Activated CD8-positive, alpha-beta T cell treated with anti-CD3 and anti-CD28 coated beads for 36 hours (primary cell): ENCODE measurements at regions not wholly inside any gene's neighbourhood (a gene's known extent, or its start where the extent isn't known, plus 50 kb on each side); places are given as distances from the start of the nearest gene placed in this dataset.

Experiments used
- ATAC-seq: fragments of 200-7000 bp; cut with Tn5 transposase; one replicate; pipeline ENCODE4 v1.10.0; 2021; ENCODE audit warnings: mild to moderate bottlenecking, moderate library complexity
- CTCF ChIA-PET: fragments of 350-600 bp; sonication (Branson Sonifier 250); formaldehyde crosslinking; loops from one replicate; lab custom pipeline; 2021; ENCODE audit warnings: antibody characterized with exemption; lab: Charles Lee
- POLR2A ChIA-PET: fragments of 350-600 bp; sonication (Branson Sonifier 250); formaldehyde crosslinking; loops from one replicate; lab custom pipeline; 2021; ENCODE audit warnings: antibody characterized with exemption; lab: Charles Lee
- DNase-seq: peaks from one replicate; pipeline ENCODE4 v3.0.0-alpha.2; 2020
- H3K27ac Mint-ChIP-seq: one replicate; pipeline ENCODE4 v1.8.0; 2021; ENCODE audit warnings: mild to moderate bottlenecking, mixed read lengths
- H3K27me3 Mint-ChIP-seq: one replicate; pipeline ENCODE4 v1.8.0; 2021; ENCODE audit warnings: mixed read lengths
- H3K36me3 Mint-ChIP-seq: one replicate; pipeline ENCODE4 v1.8.0; 2021; ENCODE audit warnings: low read depth, mixed read lengths
- H3K4me1 Mint-ChIP-seq: one replicate; pipeline ENCODE4 v1.8.0; 2021; ENCODE audit warnings: low read depth, mixed read lengths
- H3K4me3 Mint-ChIP-seq: one replicate; pipeline ENCODE4 v1.8.0; 2021; ENCODE audit warnings: mild to moderate bottlenecking, moderate library complexity, mixed read lengths
- H3K9me3 Mint-ChIP-seq: one replicate; pipeline ENCODE4 v1.8.0; 2021; ENCODE audit warnings: mixed read lengths
- CTCF ChIP-seq: fragments of 200-600 bp; IDR thresholded peaks from one replicate; pipeline ENCODE4 v1.8.0; 2022; ENCODE audit warnings: antibody characterized with exemption, mild to moderate bottlenecking
- intact Hi-C: fragments of 100-400 bp; cut with micrococcal nuclease; formaldehyde crosslinking; loops from one replicate; pipeline ENCODE4 v1.10.0; 2022

GRCh38 chr3:87801409-87801808 is 257.4 kb downstream of the CGGBP1 start:
- Mint-ChIP-seq H3K27me3 (peaks cover 15% of the 10 kb centered on the region), H3K9me3 (no peaks in the 10 kb centered on the region), H3K36me3 (no peaks in the 10 kb centered on the region), H3K4me1 (peaks cover 6% of the 10 kb centered on the region), H3K4me3 (no peak overlapping the region), H3K27ac (no peak overlapping the region)
- TF ChIP-seq CTCF, result no peak
- POLR2A ChIA-PET, result no interaction called here
- intact Hi-C loops, result no loop called here
- CTCF ChIA-PET, result no interaction called here
- ATAC-seq (no peak), DNase-seq (no peak)

- intact Hi-C loops, result no loop called here
Observed at GRCh38 chr3:87800516-87800915, 258.3 kb downstream of the CGGBP1 start.

GRCh38 chr3:87798567-87798947 is 260.2 kb downstream of the CGGBP1 start:
- CTCF ChIA-PET, result interaction anchor here (2.2 kb wide), 1 partner anchor 27 kb away, joined by 8 read pairs; no protein-coding TSS in a partner anchor
- H3K36me3 Mint-ChIP-seq, result no peaks in the 10 kb centered on the region
- H3K9me3 Mint-ChIP-seq, result no peaks in the 10 kb centered on the region
- ATAC-seq (no peak), DNase-seq (no peak)
- intact Hi-C loops, result loop anchor here (10.0 kb wide), 1 partner anchor 316 kb away; no protein-coding TSS in a partner anchor
- peaks cover 16% of the 10 kb centered on the region for H3K4me1 Mint-ChIP-seq
- no peak for TF ChIP-seq CTCF
- POLR2A ChIA-PET, result no interaction called here
- H3K27me3 Mint-ChIP-seq, result peaks cover 33% of the 10 kb centered on the region
- no peak overlapping the region for H3K4me3 Mint-ChIP-seq
- no peak overlapping the region for H3K27ac Mint-ChIP-seq

More at GRCh38 chr3:87800516-87800915, 258.3 kb downstream of the CGGBP1 start:
- ChIA-PET POLR2A (no interaction called here), CTCF (no interaction called here)
- Mint-ChIP-seq H3K4me3 (no peak overlapping the region), H3K27me3 (peaks cover 20% of the 10 kb centered on the region), H3K9me3 (no peaks in the 10 kb centered on the region), H3K36me3 (no peaks in the 10 kb centered on the region), H3K4me1 (peaks cover 12% of the 10 kb centered on the region), H3K27ac (no peak overlapping the region)
- ATAC-seq (no peak), DNase-seq (no peak)
- no peak for TF ChIP-seq CTCF

GRCh38 chr3:87797872-87798566 is 260.8 kb downstream of the CGGBP1 start:
- ATAC-seq (no peak), DNase-seq (no peak)
- ChIA-PET CTCF (interaction anchor here (2.2 kb wide), 1 partner anchor 26 kb away, joined by 8 read pairs; no protein-coding TSS in a partner anchor), POLR2A (interaction anchor here (0.6 kb wide), 1 partner anchor 560 kb away, joined by 7 read pairs; no protein-coding TSS in a partner anchor)
- H3K36me3 Mint-ChIP-seq, result no peaks in the 10 kb centered on the region
- TF ChIP-seq CTCF, result no peak
- H3K4me3 Mint-ChIP-seq, result no peak overlapping the region
- peaks cover 39% of the 10 kb centered on the region for H3K27me3 Mint-ChIP-seq
- no peaks in the 10 kb centered on the region for H3K9me3 Mint-ChIP-seq
- intact Hi-C loops, result loop anchor here (10.0 kb wide), 1 partner anchor 317 kb away; no protein-coding TSS in a partner anchor
- H3K27ac Mint-ChIP-seq, result no peak overlapping the region
- peaks cover 21% of the 10 kb centered on the region for H3K4me1 Mint-ChIP-seq

- Mint-ChIP-seq H3K36me3 (no peaks in the 10 kb centered on the region), H3K27ac (no peak overlapping the region), H3K4me1 (peaks cover 29% of the 10 kb centered on the region), H3K9me3 (no peaks in the 10 kb centered on the region), H3K27me3 (peaks cover 48% of the 10 kb centered on the region), H3K4me3 (no peak overlapping the region)
- no peak for TF ChIP-seq CTCF
- ChIA-PET CTCF (no interaction called here), POLR2A (no interaction called here)
- DNase-seq (no peak), ATAC-seq (no peak)
- intact Hi-C loops, result loop anchor here (10.0 kb wide), 1 partner anchor 318 kb away; no protein-coding TSS in a partner anchor
Observed at GRCh38 chr3:87796843-87797185, 262.0 kb downstream of the CGGBP1 start.
